ENCODE measurements at regions not wholly inside any gene's neighbourhood (a gene's known extent, or its start where the extent isn't known, plus 50 kb on each side); places are given as distances from the start of the nearest gene placed in this dataset.

DNA sequence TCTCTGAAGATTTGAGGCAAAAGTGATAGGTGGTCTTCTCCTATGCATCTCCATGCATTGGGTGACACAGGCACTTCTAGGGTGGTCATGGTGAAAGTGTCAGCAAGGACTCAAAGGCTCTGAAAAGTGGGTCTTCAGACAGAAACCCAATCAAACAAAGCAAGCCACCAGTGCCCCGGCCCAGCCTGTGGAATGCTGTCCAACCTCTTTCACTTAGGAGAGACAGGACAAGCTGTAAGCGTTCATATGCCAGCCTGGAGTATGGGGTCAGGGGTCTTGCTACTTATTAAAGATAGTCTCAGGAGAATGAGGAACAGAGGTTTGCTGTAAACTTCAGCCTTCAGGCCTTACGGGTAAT lies 324.5 kb downstream of the GADD45G start:
- no peak overlapping the region for H3K4me3 ChIP-seq (replicated peaks in 1 of 3; ENCODE audit: low read depth in 2 of 3, low read length in 3 of 3)
- Mint-ChIP-seq H3K27ac (no peak overlapping the region), H3K9me3 (no peaks in the 10 kb centered on the region), H3K4me3 (no peak overlapping the region), H3K27me3 (ENCODE audit: low read depth in 3 of 3) (peaks cover 3 to 7% (median 6%) of the 10 kb centered on the region in 3 donors), H3K36me3 (no peaks in the 10 kb centered on the region), H3K4me1 (peaks cover 8% of the 10 kb centered on the region)
- no peaks in the 10 kb centered on the region for H4K20me1 ChIP-seq (ENCODE audit: insufficient read depth, low read length)
- intact Hi-C loops (cut with micrococcal nuclease) = no loop called here
- no peak overlapping the region for H3K9ac ChIP-seq (ENCODE audit: insufficient read depth, low read length, poor library complexity, severe bottlenecking)
- WGBS (ENCODE audit: insufficient coverage) = no CpG with 5 or more reads among the region's 3 CpGs
- DNase-seq = no peak
- no peaks in the 10 kb centered on the region for H3K36me3 ChIP-seq (replicated peaks in 1 of 2; ENCODE audit: control insufficient read depth in 1 of 2, insufficient read depth in 2 of 2, low read length in 2 of 2)
- no peak overlapping the region for H3K4me2 ChIP-seq (replicated peaks; ENCODE audit: extremely low read depth, low read length, poor library complexity, severe bottlenecking)
- H2AFZ ChIP-seq (ENCODE audit: insufficient read depth, low read depth, low read length, poor library complexity, severe bottlenecking) = no peak overlapping the region
- no peak for TF ChIP-seq CTCF (IDR thresholded peaks at IDR 0.05)
- H3K79me2 ChIP-seq (ENCODE audit: insufficient read depth, low read length) = no peaks in the 10 kb centered on the region
- H3K9me3 ChIP-seq (replicated peaks in 1 of 2; ENCODE audit: control insufficient read depth in 1 of 2, insufficient read depth in 1 of 2, low read length in 2 of 2) = no peaks in the 10 kb centered on the region
- no peaks in the 10 kb centered on the region for H3K27me3 ChIP-seq (ENCODE audit: control insufficient read depth in 2 of 2, insufficient read depth in 2 of 2, low read length in 2 of 2)
- H3K4me1 ChIP-seq (ENCODE audit: control insufficient read depth in 1 of 2, insufficient read depth in 2 of 2, low read length in 2 of 2) = peaks cover 0 to 8% of the 10 kb centered on the region in 2 donors
- H3K27ac ChIP-seq (ENCODE audit: low read depth in 1 of 2, low read length in 2 of 2) = no peak overlapping the region

DNA sequence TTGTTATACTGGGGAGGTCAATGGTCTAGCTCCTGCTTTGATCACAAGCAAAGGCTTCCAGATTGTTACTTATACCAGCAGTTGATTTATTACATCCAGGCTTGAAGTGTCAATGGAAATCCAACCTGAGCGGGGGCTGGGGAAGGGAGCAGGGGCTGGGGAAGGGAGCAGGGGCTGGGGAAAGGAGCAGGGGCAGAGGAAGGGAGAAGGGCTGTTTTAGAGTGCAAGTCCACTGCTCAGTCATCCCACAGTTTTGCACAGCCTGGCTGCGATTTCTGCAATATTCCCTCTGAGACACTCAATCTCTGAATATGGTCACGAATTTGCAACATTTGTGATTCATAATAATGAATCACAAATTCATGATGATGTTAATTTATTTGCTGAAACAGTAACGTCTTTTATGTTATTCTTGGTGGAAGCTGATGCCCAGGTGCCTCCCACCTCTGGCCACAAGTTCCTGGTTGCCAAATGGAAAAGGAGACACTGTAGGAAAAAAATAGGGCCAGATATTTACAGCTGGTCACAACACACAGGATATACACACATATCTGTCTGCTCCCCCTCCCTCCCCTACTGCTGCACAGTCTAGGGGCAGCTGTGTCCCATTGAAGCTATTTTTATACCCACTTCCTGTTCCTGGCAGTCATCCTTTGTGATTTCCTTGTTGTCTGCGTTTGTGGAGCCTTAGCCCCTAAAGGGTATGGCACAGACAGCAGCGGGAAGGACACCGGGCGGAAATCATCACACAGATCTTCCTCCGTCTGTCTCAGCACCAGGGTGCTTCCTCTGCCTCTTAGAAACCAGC lies 325.1 kb downstream of the GADD45G start:
- H3K36me3 Mint-ChIP-seq = no peaks in the 10 kb centered on the region
- intact Hi-C loops (cut with micrococcal nuclease) = no loop called here
- Histone ChIP-seq H3K9ac (ENCODE audit: insufficient read depth, low read length, poor library complexity, severe bottlenecking) (no peak overlapping the region), H3K27me3 (ENCODE audit: control insufficient read depth in 2 of 2, insufficient read depth in 2 of 2, low read length in 2 of 2) (no peaks in the 10 kb centered on the region), H3K79me2 (ENCODE audit: insufficient read depth, low read length) (no peaks in the 10 kb centered on the region), H3K36me3 (replicated peaks in 1 of 2; ENCODE audit: control insufficient read depth in 1 of 2, insufficient read depth in 2 of 2, low read length in 2 of 2) (no peaks in the 10 kb centered on the region), H3K4me3 (replicated peaks in 1 of 3; ENCODE audit: low read depth in 2 of 3, low read length in 3 of 3) (no peak overlapping the region), H3K27ac (ENCODE audit: low read depth in 1 of 2, low read length in 2 of 2) (no peak overlapping the region), H4K20me1 (ENCODE audit: insufficient read depth, low read length) (no peaks in the 10 kb centered on the region), H3K4me1 (ENCODE audit: control insufficient read depth in 1 of 2, insufficient read depth in 2 of 2, low read length in 2 of 2) (peaks cover 0 to 8% of the 10 kb centered on the region in 2 donors), H3K9me3 (replicated peaks in 1 of 2; ENCODE audit: control insufficient read depth in 1 of 2, insufficient read depth in 1 of 2, low read length in 2 of 2) (no peaks in the 10 kb centered on the region), H3K4me2 (replicated peaks; ENCODE audit: extremely low read depth, low read length, poor library complexity, severe bottlenecking) (no peak overlapping the region), H2AFZ (ENCODE audit: insufficient read depth, low read depth, low read length, poor library complexity, severe bottlenecking) (no peak overlapping the region)
- H3K4me3 Mint-ChIP-seq = no peak overlapping the region
- TF ChIP-seq CTCF (IDR thresholded peaks at IDR 0.05) = no peak
- DNase-seq = no peak
- peak overlapping the region in 1 of 7 donors; percentile 8 for H3K27ac Mint-ChIP-seq
- H3K4me1 Mint-ChIP-seq = peaks cover 7% of the 10 kb centered on the region
- WGBS (ENCODE audit: insufficient coverage) = 20% methylated on average over 6 of the region's 9 CpGs
- H3K9me3 Mint-ChIP-seq = no peaks in the 10 kb centered on the region
- H3K27me3 Mint-ChIP-seq (ENCODE audit: low read depth in 3 of 3) = peaks cover 3 to 10% (median 6%) of the 10 kb centered on the region in 3 donors
